Naive B cell (primary cell): ENCODE measurements at regions not wholly inside any gene's neighbourhood (a gene's known extent, or its start where the extent isn't known, plus 50 kb on each side); places are given as distances from the start of the nearest gene placed in this dataset.

Experiments
- ATAC-seq, 2 donors: fragments of 150-1000 bp; cut with Tn5 transposase; 2 replicates each; pipeline ENCODE4 v1.10.0; 2021; ENCODE audit warnings: low read depth in 2 of 2, mild to moderate bottlenecking in 2 of 2, moderate library complexity in 2 of 2
- DNase-seq: peaks from one replicate; pipeline ENCODE4 v3.0.0; 2022
- H3K27ac Mint-ChIP-seq, 6 donors: one replicate each; pipeline ENCODE4 v1.8.0; 2020 to 2022; ENCODE audit warnings: mild to moderate bottlenecking in 6 of 6, mixed read lengths in 6 of 6, moderate library complexity in 5 of 6, inconsistent platforms in 2 of 6
- H3K27me3 Mint-ChIP-seq, 3 donors: one replicate each; pipeline ENCODE4 v1.8.0; 2021 to 2022; ENCODE audit warnings: mixed read lengths in 3 of 3, mild to moderate bottlenecking in 1 of 3
- H3K36me3 Mint-ChIP-seq, 2 donors: one replicate each; pipeline ENCODE4 v1.8.0; 2020 to 2022; ENCODE audit warnings: mixed read lengths in 2 of 2, inconsistent platforms in 1 of 2, mild to moderate bottlenecking in 1 of 2
- H3K4me1 Mint-ChIP-seq, 3 donors: one replicate each; pipeline ENCODE4 v1.8.0; 2020 to 2022; ENCODE audit warnings: mixed read lengths in 3 of 3, inconsistent platforms in 1 of 3, mild to moderate bottlenecking in 1 of 3, moderate library complexity in 1 of 3
- H3K4me3 Mint-ChIP-seq, 8 donors: one replicate each; pipeline ENCODE4 v1.8.0; 2020 to 2022; ENCODE audit warnings: mild to moderate bottlenecking in 8 of 8, mixed read lengths in 8 of 8, moderate library complexity in 8 of 8, inconsistent platforms in 2 of 8
- H3K9me3 Mint-ChIP-seq, 7 donors: one replicate each; pipeline ENCODE4 v1.8.0; 2020 to 2022; ENCODE audit warnings: mixed read lengths in 7 of 7, mild to moderate bottlenecking in 5 of 7, inconsistent platforms in 2 of 7, moderate library complexity in 1 of 7

DNA sequence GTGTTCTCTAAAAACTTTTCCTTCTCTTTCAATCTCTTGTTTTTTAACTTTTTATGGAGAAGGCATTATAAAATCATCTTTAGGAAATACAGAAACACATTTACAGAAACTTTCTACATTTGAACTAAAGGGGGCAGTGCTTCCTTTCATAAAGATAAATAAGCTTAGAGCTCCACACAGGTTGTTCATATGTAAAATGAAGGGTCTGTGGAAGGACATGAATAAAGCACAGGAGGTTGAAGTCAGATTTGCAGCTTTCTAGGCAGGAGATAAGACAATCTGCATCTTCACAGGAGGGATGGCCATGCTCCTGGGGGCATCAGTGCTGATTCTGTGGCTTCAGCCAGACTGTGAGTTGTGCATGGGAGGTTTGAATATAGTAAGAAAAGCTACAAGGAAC, 426.0 kb downstream of the DAD1 start:
- no peak for DNase-seq
- peaks cover 0 to 9% (median 6%) of the 10 kb centered on the region in 3 donors for H3K4me1 Mint-ChIP-seq
- H3K9me3 Mint-ChIP-seq: no peaks in the 10 kb centered on the region
- H3K4me3 Mint-ChIP-seq: no peak overlapping the region
- no peak for ATAC-seq
- peaks cover 22 to 30% (median 26%) of the 10 kb centered on the region in 3 donors for H3K27me3 Mint-ChIP-seq
- H3K27ac Mint-ChIP-seq: no peak overlapping the region
- no peaks in the 10 kb centered on the region for H3K36me3 Mint-ChIP-seq

DNA sequence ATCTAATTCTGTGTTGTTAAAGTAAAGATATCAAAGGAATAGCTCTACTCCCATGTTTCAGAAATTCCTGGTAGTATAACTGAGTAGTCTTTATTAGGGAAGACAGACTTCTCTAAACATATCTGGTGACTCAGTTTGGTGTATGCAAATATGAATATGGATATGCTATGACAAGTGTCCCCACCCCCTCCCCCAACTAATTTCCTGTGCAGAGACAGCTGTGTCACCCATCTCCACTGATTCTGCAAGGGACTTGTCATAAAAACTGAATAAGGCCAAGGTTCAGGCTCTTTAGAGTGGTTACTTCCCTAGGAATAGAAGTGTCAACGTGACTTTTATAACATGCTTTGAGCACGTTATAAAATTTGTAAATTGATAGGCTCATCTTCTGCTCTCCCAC, 429.1 kb downstream of the DAD1 start:
- H3K4me3 Mint-ChIP-seq: no peak overlapping the region

GRCh38 chr14:22159099-22159498, 429.9 kb downstream of the DAD1 start:
- Mint-ChIP-seq H3K4me1 (peaks cover 0 to 9% (median 6%) of the 10 kb centered on the region in 3 donors), H3K9me3 (no peaks in the 10 kb centered on the region), H3K27ac (no peak overlapping the region), H3K4me3 (no peak overlapping the region), H3K36me3 (no peaks in the 10 kb centered on the region), H3K27me3 (peaks cover 23 to 36% (median 23%) of the 10 kb centered on the region in 3 donors)
- DNase-seq (no peak), ATAC-seq (no peak)

More for the DNA sequence above, 429.1 kb downstream of the DAD1 start:
- Mint-ChIP-seq H3K27me3 (peaks cover 19 to 36% (median 24%) of the 10 kb centered on the region in 3 donors), H3K9me3 (no peaks in the 10 kb centered on the region), H3K36me3 (no peaks in the 10 kb centered on the region), H3K4me1 (peaks cover 0 to 9% (median 6%) of the 10 kb centered on the region in 3 donors), H3K27ac (no peak overlapping the region)
- ATAC-seq (no peak), DNase-seq (no peak)

- no peak for DNase-seq
- Mint-ChIP-seq H3K4me3 (no peak overlapping the region), H3K27ac (no peak overlapping the region), H3K9me3 (no peaks in the 10 kb centered on the region), H3K36me3 (no peaks in the 10 kb centered on the region), H3K27me3 (peaks cover 20 to 31% (median 23%) of the 10 kb centered on the region in 3 donors), H3K4me1 (peaks cover 0 to 9% (median 6%) of the 10 kb centered on the region in 3 donors)
- ATAC-seq: no peak
Measured at GRCh38 chr14:22158560-22158959, 430.5 kb downstream of the DAD1 start.

GRCh38 chr14:22155571-22155970, 433.5 kb downstream of the DAD1 start:
- no peak overlapping the region for H3K27ac Mint-ChIP-seq
- DNase-seq: no peak
- no peaks in the 10 kb centered on the region for H3K36me3 Mint-ChIP-seq
- H3K27me3 Mint-ChIP-seq: peaks cover 28 to 44% (median 29%) of the 10 kb centered on the region in 3 donors
- H3K9me3 Mint-ChIP-seq: no peaks in the 10 kb centered on the region
- H3K4me1 Mint-ChIP-seq: peaks cover 0 to 9% (median 6%) of the 10 kb centered on the region in 3 donors
- ATAC-seq: no peak
- no peak overlapping the region for H3K4me3 Mint-ChIP-seq

DNA sequence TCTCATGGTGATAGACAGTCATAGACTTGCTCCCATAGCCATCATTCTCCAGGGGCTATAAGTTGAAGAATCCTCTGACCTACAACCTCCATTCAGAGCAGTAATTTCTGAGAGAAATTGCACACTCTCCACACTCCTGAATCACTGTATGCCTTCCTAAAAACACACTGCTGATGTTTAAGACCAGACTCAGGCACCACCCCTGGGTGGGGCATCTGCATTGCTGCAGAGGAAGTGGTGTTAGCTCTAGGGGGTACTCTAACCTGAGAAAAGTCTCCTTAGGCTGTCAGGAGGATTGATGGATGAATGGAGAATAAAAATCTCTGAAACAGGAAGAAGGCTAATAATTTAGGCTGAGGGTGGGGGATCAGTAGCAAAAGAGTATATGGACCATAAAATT, 436.1 kb downstream of the DAD1 start:
- Mint-ChIP-seq H3K27ac (no peak overlapping the region), H3K27me3 (peaks cover 37 to 58% (median 42%) of the 10 kb centered on the region in 3 donors), H3K4me1 (no peaks in the 10 kb centered on the region), H3K36me3 (no peaks in the 10 kb centered on the region), H3K9me3 (no peaks in the 10 kb centered on the region), H3K4me3 (no peak overlapping the region)
- DNase-seq: no peak
- no peak for ATAC-seq

GRCh38 chr14:22152161-22152870, 436.7 kb downstream of the DAD1 start:
- ATAC-seq: no peak
- no peaks in the 10 kb centered on the region for H3K9me3 Mint-ChIP-seq
- H3K4me3 Mint-ChIP-seq: no peak overlapping the region
- H3K4me1 Mint-ChIP-seq: no peaks in the 10 kb centered on the region
- H3K36me3 Mint-ChIP-seq: no peaks in the 10 kb centered on the region
- H3K27ac Mint-ChIP-seq: no peak overlapping the region
- DNase-seq: no peak
- H3K27me3 Mint-ChIP-seq: peaks cover 43 to 62% (median 47%) of the 10 kb centered on the region in 3 donors

DNA sequence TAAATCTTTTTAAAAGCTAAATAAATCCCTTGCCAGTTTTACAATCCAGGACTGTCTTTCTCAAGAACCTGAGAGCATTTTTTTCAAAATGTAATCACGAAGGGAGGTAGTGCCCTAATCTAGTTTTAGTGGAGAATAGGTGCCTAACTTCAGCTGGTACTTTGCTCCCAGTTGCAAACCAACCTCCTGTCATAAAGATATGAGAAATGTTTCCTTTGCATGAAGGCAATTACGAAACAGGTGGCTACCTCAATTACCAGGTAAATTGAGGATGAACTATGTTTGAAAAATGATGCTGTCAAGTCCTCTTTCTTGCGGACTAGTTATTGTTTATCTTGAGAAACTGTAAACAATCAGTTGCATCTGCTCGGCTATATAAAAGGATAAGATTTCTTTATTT, 437.9 kb downstream of the DAD1 start:
- no peak overlapping the region for H3K4me3 Mint-ChIP-seq
- H3K27ac Mint-ChIP-seq: no peak overlapping the region
- H3K36me3 Mint-ChIP-seq: no peaks in the 10 kb centered on the region
- ATAC-seq (no peak), DNase-seq (no peak)
- peaks cover 46 to 62% (median 56%) of the 10 kb centered on the region in 3 donors for H3K27me3 Mint-ChIP-seq
- no peaks in the 10 kb centered on the region for H3K9me3 Mint-ChIP-seq
- no peaks in the 10 kb centered on the region for H3K4me1 Mint-ChIP-seq

DNA sequence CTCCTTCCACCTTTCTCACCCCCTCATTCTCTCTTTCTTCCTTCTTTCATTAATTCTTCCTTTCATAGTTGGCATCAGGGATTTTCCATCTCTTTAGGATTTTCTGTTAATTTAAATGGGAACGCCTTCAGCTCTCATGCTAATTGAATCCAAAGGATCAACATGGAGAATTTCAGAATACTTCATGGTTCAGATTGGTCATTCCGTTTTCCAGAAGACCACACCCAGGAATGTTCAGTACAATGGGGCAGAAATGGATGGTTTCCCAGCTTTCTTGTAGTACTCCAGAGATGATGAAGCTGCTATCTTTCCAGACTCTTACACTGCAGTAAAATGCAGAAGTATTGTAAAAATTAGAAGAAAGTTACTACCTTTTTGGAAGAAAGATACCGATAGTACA, 440.0 kb downstream of the DAD1 start:
- DNase-seq (no peak), ATAC-seq (no peak)
- Mint-ChIP-seq H3K4me1 (no peaks in the 10 kb centered on the region), H3K27ac (no peak overlapping the region), H3K9me3 (no peaks in the 10 kb centered on the region), H3K27me3 (peaks cover 47 to 58% (median 51%) of the 10 kb centered on the region in 3 donors), H3K4me3 (no peak overlapping the region), H3K36me3 (no peaks in the 10 kb centered on the region)

DNA sequence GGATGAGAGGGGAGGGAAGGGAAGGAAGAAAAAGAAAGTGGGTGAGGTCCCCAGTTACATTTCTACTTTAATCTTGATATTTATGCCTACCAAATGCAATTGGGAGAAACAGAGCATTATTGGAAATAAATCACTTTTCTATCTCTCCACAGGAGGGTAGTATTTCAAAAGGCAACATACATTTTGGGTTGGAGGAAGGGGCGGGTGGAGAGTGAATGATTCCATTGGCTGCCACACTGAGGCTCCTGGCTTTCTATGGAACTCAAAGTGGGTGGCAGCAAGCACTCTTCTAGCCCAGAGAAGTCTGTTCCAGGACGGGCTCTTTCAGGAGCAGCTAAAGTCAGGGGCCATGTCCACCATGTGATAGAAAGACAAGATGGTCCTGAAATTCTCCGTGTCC, 441.3 kb downstream of the DAD1 start:
- Mint-ChIP-seq H3K4me3 (no peak overlapping the region), H3K27me3 (peaks cover 44 to 56% (median 48%) of the 10 kb centered on the region in 3 donors)
- DNase-seq: no peak

GRCh38 chr14:22143363-22143762, 445.7 kb downstream of the DAD1 start:
- Mint-ChIP-seq H3K9me3 (no peaks in the 10 kb centered on the region), H3K4me1 (no peaks in the 10 kb centered on the region), H3K36me3 (no peaks in the 10 kb centered on the region), H3K27me3 (peaks cover 37 to 53% (median 45%) of the 10 kb centered on the region in 3 donors), H3K27ac (no peak overlapping the region), H3K4me3 (no peak overlapping the region)
- DNase-seq: no peak
- no peak for ATAC-seq

More for the DNA sequence above, 441.3 kb downstream of the DAD1 start:
- no peak for ATAC-seq
- Mint-ChIP-seq H3K4me1 (no peaks in the 10 kb centered on the region), H3K9me3 (no peaks in the 10 kb centered on the region), H3K27ac (no peak overlapping the region), H3K36me3 (no peaks in the 10 kb centered on the region)

DNA sequence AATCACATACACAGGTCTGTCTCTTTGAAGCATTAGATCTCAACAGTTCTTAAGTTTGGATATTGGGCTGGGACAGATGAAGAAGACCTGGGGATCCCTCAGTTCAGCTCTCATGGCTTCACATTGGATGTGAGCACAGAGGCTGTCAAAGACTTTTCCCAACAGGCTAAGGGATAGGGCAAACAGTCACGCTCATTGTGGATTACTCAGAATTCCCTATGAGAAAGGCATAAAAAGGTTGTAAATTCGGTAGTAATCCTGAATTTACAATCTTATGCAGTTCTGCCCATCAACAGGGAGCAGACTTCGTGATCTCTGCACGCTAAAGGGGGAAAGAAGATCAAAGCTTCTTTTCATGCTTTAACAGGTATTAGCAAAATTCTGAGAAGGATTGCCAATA, 448.4 kb downstream of the DAD1 start:
- Mint-ChIP-seq H3K4me3 (no peak overlapping the region), H3K4me1 (no peaks in the 10 kb centered on the region), H3K36me3 (peaks cover 0 to 3% of the 10 kb centered on the region in 2 donors), H3K27ac (no peak overlapping the region), H3K27me3 (peaks cover 22 to 32% (median 29%) of the 10 kb centered on the region in 3 donors), H3K9me3 (peaks cover 0 to 11% (median 5%) of the 10 kb centered on the region in 7 donors)
- no peak for ATAC-seq
- no peak for DNase-seq

DNA sequence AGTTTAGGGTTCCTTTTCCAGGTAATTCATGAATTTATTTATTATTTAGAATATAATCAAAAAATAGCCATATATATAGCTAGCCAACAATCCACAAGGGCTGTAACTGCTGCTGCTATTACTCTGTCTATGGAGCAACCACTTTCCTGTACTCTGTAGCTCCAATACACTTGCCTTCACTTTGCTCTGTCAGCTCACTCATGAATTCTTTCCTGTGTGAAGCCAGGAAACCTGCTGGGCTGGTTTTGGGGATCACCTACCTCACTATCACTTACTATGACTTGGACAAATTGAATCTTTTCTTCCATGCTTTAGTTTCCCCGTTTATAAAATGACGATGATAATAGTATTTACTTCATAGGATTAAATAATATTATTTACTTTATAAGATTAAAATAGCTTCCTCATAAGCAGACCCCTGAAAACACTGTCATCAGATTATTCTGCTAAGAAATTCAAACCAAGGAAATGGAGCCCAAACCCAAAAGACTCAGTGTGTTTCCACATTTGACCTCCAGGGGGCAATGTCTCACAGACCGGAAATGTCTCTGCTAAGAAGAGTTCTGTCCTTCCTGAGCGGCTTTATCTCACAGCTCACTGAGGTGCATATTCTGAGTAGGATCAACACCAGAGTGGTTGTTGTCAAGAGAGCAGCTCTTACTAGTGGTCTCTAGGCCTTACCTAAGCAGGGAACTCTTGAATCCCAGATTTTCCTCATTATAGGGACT, 457.1 kb downstream of the DAD1 start:
- no peak for ATAC-seq
- Mint-ChIP-seq H3K9me3 (peaks cover 0 to 31% (median 14%) of the 10 kb centered on the region in 7 donors), H3K4me3 (no peak overlapping the region), H3K27me3 (peaks cover 19 to 53% (median 44%) of the 10 kb centered on the region in 3 donors), H3K36me3 (peaks cover 0 to 9% of the 10 kb centered on the region in 2 donors), H3K4me1 (no peaks in the 10 kb centered on the region), H3K27ac (no peak overlapping the region)
- no peak for DNase-seq

- no peaks in the 10 kb centered on the region for H3K36me3 Mint-ChIP-seq
- peak overlapping the region in 1 of 8 donors; percentile 61 for H3K4me3 Mint-ChIP-seq
- H3K4me1 Mint-ChIP-seq: peaks cover 4 to 10% (median 9%) of the 10 kb centered on the region in 3 donors
- ATAC-seq (no peak), DNase-seq (no peak)
- peaks cover 0 to 3% (median 0%) of the 10 kb centered on the region in 7 donors for H3K9me3 Mint-ChIP-seq
- peaks cover 0 to 24% (median 19%) of the 10 kb centered on the region in 3 donors for H3K27me3 Mint-ChIP-seq
- H3K27ac Mint-ChIP-seq: peak overlapping the region in 1 of 6 donors; percentile 83
Measured at GRCh38 chr14:22124073-22124613, 450.5 kb upstream of the OR4E1 start.
